Body of pancreas (tissue), 4 donors: ENCODE measurements at regions not wholly inside any gene's neighbourhood (a gene's known extent, or its start where the extent isn't known, plus 50 kb on each side); places are given as distances from the start of the nearest gene placed in this dataset.

Experiments
- ATAC-seq: fragments of 150-250 bp; one replicate; pipeline ENCODE4 v1.9.1; 2016
- DNase-seq, 4 donors: peaks; one replicate each; pipeline ENCODE4 v3.0.0-alpha.2; 2019
- H3K27ac ChIP-seq, 4 donors: fragments of 200-600 bp; sonication (generic); 1 replicate in 3 of 4; 2 replicates in 1 of 4; pipeline versions ENCODE4 v1.5.1 to v1.6.1; 2016 to 2019; ENCODE audit warnings: mild to moderate bottlenecking in 1 of 4, mixed read lengths in 1 of 4, moderate library complexity in 1 of 4
- H3K27me3 ChIP-seq, 2 donors: fragments of 200-600 bp; sonication (generic); one replicate each; pipeline ENCODE4 v1.6.0; 2016; ENCODE audit warnings: mild to moderate bottlenecking in 1 of 2
- H3K36me3 ChIP-seq, 2 donors: fragments of 200-600 bp; sonication (generic); replicated peaks in 1 of 2; 2 replicates each; pipeline ENCODE4 v1.5.1; 2016; ENCODE audit warnings: low read depth in 2 of 2; ENCODE audit not compliant: insufficient read depth in 1 of 2
- H3K4me1 ChIP-seq: fragments of 200-600 bp; sonication (generic); one replicate; pipeline ENCODE4 v1.6.0; 2016
- H3K4me3 ChIP-seq, 2 donors: fragments of 200-600 bp; sonication (generic); 1 replicate in 1 of 2; 2 replicates in 1 of 2; pipeline ENCODE4 v1.5.1; 2016 to 2019
- H3K9me3 ChIP-seq, 3 donors: fragments of 200-600 bp; sonication (generic); 1 replicate in 2 of 3; 2 replicates in 1 of 3; pipeline ENCODE4 v1.5.1; 2016
- CTCF ChIP-seq, 7 experiments: fragments of 450-650 bp in 4 of 7; fragments of 200-600 bp in 3 of 7; sonication (generic) in 3 of 7; IDR thresholded peaks; one replicate each; pipeline ENCODE4 v1.5.1; 2016 to 2019; ENCODE audit warnings: antibody characterized with exemption in 7 of 7
- POLR2A ChIP-seq, 3 donors: fragments of 450-650 bp; IDR thresholded peaks; one replicate each; pipeline ENCODE4 v1.6.1; 2016; ENCODE audit warnings: antibody characterized with exemption in 3 of 3, mild to moderate bottlenecking in 2 of 3
- WGBS, 2 donors: methylation state at CpG; one replicate each; pipeline ENCODE4 v1.1.5; 2017; 5-methylcytosine and 5-hydroxymethylcytosine counted together
- intact Hi-C: fragments of 100-400 bp; cut with DNase I; formaldehyde crosslinking; loops from one replicate; pipeline ENCODE4 v1.15.1; 2023

GRCh38 chr17:71938340-71939010 lies 182.3 kb upstream of the SOX9 start:
- H3K9me3 ChIP-seq, result no peaks in the 10 kb centered on the region
- H3K4me1 ChIP-seq, result no peaks in the 10 kb centered on the region
- 67 to 71% methylated on average over 9 of the region's 9 CpGs for WGBS, 2 donors
- no peaks in the 10 kb centered on the region for H3K27me3 ChIP-seq
- H3K4me3 ChIP-seq, result no peak overlapping the region
- H3K36me3 ChIP-seq, result no peaks in the 10 kb centered on the region
- ATAC-seq (no peak), DNase-seq (peak in 2 of 4 donors; percentile 13 to 15)
- H3K27ac ChIP-seq, result no peak overlapping the region
- intact Hi-C loops, result no loop called here
- no peak for TF ChIP-seq POLR2A (IDR thresholded peaks at IDR 0.05)
- no peak for TF ChIP-seq CTCF (IDR thresholded peaks at IDR 0.05)

- intact Hi-C loops, result no loop called here
- 93 to 98% methylated on average over 2 of the region's 2 CpGs for WGBS, 2 donors
- H3K27ac ChIP-seq, result no peak overlapping the region
- no peak for DNase-seq
- no peak overlapping the region for H3K4me3 ChIP-seq
- no peaks in the 10 kb centered on the region for H3K4me1 ChIP-seq
- no peaks in the 10 kb centered on the region for H3K27me3 ChIP-seq
- no peaks in the 10 kb centered on the region for H3K36me3 ChIP-seq
- TF ChIP-seq CTCF (IDR thresholded peaks at IDR 0.05) (no peak), POLR2A (IDR thresholded peaks at IDR 0.05) (no peak)
- no peak for ATAC-seq
- H3K9me3 ChIP-seq, result no peaks in the 10 kb centered on the region
Measured at GRCh38 chr17:71941920-71942319, 178.9 kb upstream of the SOX9 start.

- TF ChIP-seq POLR2A (IDR thresholded peaks at IDR 0.05), result no peak
- TF ChIP-seq CTCF (IDR thresholded peaks at IDR 0.05), result no peak
- no peak overlapping the region for H3K27ac ChIP-seq
- WGBS, 2 donors, result 47 to 62% methylated on average over 3 of the region's 3 CpGs
- H3K9me3 ChIP-seq, result no peaks in the 10 kb centered on the region
- no peaks in the 10 kb centered on the region for H3K36me3 ChIP-seq
- H3K4me3 ChIP-seq, result no peak overlapping the region
- DNase-seq (no peak), ATAC-seq (no peak)
- intact Hi-C loops, result no loop called here
- no peaks in the 10 kb centered on the region for H3K27me3 ChIP-seq
- H3K4me1 ChIP-seq, result no peaks in the 10 kb centered on the region
Measured at GRCh38 chr17:71942626-71943025, 178.2 kb upstream of the SOX9 start.

GRCh38 chr17:71948703-71949422 lies 172.0 kb upstream of the SOX9 start:
- WGBS, 2 donors, result 83 to 88% methylated on average over 4 of the region's 4 CpGs
- intact Hi-C loops, result no loop called here

More at GRCh38 chr17:71948703-71949422, 172.0 kb upstream of the SOX9 start:
- no peaks in the 10 kb centered on the region for H3K36me3 ChIP-seq
- H3K27ac ChIP-seq, result no peak overlapping the region
- no peak for TF ChIP-seq CTCF (IDR thresholded peaks at IDR 0.05)
- no peak for TF ChIP-seq POLR2A (IDR thresholded peaks at IDR 0.05)
- ATAC-seq (no peak), DNase-seq (no peak)
- no peaks in the 10 kb centered on the region for H3K9me3 ChIP-seq
- no peaks in the 10 kb centered on the region for H3K4me1 ChIP-seq
- no peak overlapping the region for H3K4me3 ChIP-seq
- H3K27me3 ChIP-seq, result no peaks in the 10 kb centered on the region
